ENCODE measurements at regions not wholly inside any gene's neighbourhood (a gene's known extent, or its start where the extent isn't known, plus 50 kb on each side); places are given as distances from the start of the nearest gene placed in this dataset.
"Not testable (repeated sequence)": the region's sequence is repeated elsewhere in the genome, so short reads cannot be mapped to it uniquely, and the experiment has no call there.

DNA sequence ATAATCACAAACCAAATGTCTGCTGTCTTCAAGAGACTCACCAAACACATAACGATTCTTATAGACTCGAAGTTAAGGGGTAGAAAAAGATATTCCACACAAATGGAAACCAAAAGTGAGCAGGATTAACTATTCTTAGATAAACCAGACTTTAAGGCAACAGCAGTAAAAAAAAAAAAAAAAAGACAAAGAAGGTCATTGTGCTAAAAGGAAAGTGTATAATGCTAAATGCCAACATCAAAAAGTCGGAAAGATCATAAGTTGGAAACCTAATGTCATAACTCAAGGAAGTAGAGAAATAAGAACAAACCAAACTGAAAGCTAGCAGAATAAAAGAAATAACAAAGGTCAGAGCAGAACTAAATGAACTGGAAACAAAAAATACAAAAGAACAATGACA lies 714.6 kb downstream of the SEMA5A start:
- TF ChIP-seq, protein P1, sequence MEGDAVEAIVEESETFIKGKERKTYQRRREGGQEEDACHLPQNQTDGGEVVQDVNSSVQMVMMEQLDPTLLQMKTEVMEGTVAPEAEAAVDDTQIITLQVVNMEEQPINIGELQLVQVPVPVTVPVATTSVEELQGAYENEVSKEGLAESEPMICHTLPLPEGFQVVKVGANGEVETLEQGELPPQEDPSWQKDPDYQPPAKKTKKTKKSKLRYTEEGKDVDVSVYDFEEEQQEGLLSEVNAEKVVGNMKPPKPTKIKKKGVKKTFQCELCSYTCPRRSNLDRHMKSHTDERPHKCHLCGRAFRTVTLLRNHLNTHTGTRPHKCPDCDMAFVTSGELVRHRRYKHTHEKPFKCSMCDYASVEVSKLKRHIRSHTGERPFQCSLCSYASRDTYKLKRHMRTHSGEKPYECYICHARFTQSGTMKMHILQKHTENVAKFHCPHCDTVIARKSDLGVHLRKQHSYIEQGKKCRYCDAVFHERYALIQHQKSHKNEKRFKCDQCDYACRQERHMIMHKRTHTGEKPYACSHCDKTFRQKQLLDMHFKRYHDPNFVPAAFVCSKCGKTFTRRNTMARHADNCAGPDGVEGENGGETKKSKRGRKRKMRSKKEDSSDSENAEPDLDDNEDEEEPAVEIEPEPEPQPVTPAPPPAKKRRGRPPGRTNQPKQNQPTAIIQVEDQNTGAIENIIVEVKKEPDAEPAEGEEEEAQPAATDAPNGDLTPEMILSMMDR (IDR thresholded peaks at IDR 0.05; ENCODE audit: poor library complexity): no peak
- no peaks in the 10 kb centered on the region for H4K20me1 ChIP-seq (ENCODE audit: insufficient read depth, poor library complexity, severe bottlenecking)
- H3K4me1 ChIP-seq (ENCODE audit: insufficient read depth): peaks cover 3% of the 10 kb centered on the region
- H3K9me3 ChIP-seq (ENCODE audit: low read depth): no peaks in the 10 kb centered on the region
- H3K36me3 ChIP-seq (replicated peaks; ENCODE audit: insufficient read depth, low read depth): no peaks in the 10 kb centered on the region
- no peaks in the 10 kb centered on the region for H3K79me2 ChIP-seq
- DNase-seq (ENCODE audit: low spot score): no peak
- no peak overlapping the region for H3K27ac ChIP-seq
- H3K9me2 ChIP-seq (replicated peaks; ENCODE audit: insufficient read depth): no peaks in the 10 kb centered on the region
- no peak overlapping the region for H2AFZ ChIP-seq
- no peak overlapping the region for H3K4me3 ChIP-seq
- H3K27me3 ChIP-seq: no peaks in the 10 kb centered on the region
- 83% methylated on average over 3 of the region's 3 CpGs for WGBS (ENCODE audit: low lambda C conversion rate, missing lambda C conversion rate)
- no peak overlapping the region for H3K4me2 ChIP-seq

DNA sequence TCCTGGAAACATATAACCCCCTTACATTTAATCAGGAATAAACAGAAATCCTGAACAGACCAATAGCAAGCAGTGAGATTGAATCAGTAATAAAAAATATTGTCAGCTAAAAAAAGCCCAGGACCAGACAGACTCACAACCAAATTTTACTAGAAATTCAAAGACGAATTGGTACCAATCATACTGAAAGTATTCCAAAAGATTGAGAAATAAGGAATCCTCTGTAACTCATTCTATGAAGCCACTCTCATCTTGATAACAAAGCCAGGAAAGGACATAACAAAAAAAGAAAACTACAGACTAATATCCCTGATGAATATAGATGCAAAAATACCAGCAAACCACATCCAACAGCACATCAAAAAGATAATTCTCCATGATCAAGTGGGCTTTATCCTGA lies 714.0 kb downstream of the SEMA5A start:
- Histone ChIP-seq H3K4me1 (ENCODE audit: insufficient read depth) (no peaks in the 10 kb centered on the region), H3K27me3 (no peaks in the 10 kb centered on the region), H3K9me3 (ENCODE audit: low read depth) (no peaks in the 10 kb centered on the region), H3K27ac (no peak overlapping the region), H4K20me1 (ENCODE audit: insufficient read depth, poor library complexity, severe bottlenecking) (no peaks in the 10 kb centered on the region), H3K36me3 (replicated peaks; ENCODE audit: insufficient read depth, low read depth) (no peaks in the 10 kb centered on the region), H3K9me2 (replicated peaks; ENCODE audit: insufficient read depth) (no peaks in the 10 kb centered on the region), H3K4me2 (no peak overlapping the region), H3K4me3 (no peak overlapping the region), H2AFZ (no peak overlapping the region), H3K79me2 (no peaks in the 10 kb centered on the region)
- no peak for TF ChIP-seq EZH2phosphoT487 (IDR thresholded peaks at IDR 0.05; ENCODE audit: low read depth, severe bottlenecking, unreplicated experiment)
- TF ChIP-seq, protein P1 (IDR thresholded peaks at IDR 0.05; ENCODE audit: poor library complexity): no peak
- TF ChIP-seq EZH2 (IDR thresholded peaks at IDR 0.05; ENCODE audit: borderline replicate concordance): no peak
- no peak for DNase-seq (ENCODE audit: low spot score)
- WGBS (ENCODE audit: low lambda C conversion rate, missing lambda C conversion rate): 86% methylated on average over 1 of the region's 1 CpG

DNA sequence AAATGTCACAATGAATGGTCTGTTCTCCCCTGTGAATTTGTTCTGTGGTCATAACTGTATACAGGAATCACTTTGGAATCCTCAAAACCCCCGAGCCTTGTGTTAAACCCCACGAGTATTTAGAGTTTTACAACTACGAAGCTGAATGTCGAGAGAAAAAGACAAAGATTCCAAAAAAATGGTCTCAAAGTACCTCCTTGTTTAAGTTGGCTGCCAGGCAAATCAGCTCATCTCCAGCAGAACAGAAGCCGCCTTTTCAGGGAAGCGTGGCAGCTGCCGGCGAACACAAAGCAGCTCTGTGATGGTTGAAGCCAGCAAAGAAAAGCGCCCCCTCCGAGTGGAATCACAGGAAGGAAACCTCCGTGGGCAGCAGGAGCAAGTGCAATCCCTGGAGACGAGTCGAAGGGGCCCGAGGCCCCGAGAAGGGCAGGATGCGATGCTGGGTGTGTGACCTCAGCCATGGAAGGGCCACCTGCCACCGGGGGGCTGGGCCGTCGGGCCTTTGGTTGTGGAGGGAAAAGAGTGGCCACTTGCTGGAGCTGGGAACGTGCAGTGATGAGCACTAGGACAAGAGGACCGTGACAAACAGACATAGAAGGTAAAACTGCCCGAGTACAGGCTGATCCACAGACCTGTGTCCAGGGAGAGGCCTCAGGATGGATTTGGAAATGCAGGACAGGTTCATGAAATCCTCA lies 706.4 kb downstream of the SEMA5A start:
- no peak for DNase-seq (ENCODE audit: low spot score)
- Histone ChIP-seq H4K20me1 (ENCODE audit: insufficient read depth, poor library complexity, severe bottlenecking) (no peaks in the 10 kb centered on the region), H3K4me2 (no peak overlapping the region), H3K4me3 (no peak overlapping the region), H3K4me1 (ENCODE audit: insufficient read depth) (peaks cover 8% of the 10 kb centered on the region), H3K9me2 (replicated peaks; ENCODE audit: insufficient read depth) (no peaks in the 10 kb centered on the region), H3K27me3 (no peaks in the 10 kb centered on the region), H3K27ac (no peak overlapping the region), H3K79me2 (no peaks in the 10 kb centered on the region), H2AFZ (no peak overlapping the region), H3K9me3 (ENCODE audit: low read depth) (no peaks in the 10 kb centered on the region), H3K36me3 (replicated peaks; ENCODE audit: insufficient read depth, low read depth) (no peaks in the 10 kb centered on the region)
- TF ChIP-seq EZH2phosphoT487 (IDR thresholded peaks at IDR 0.05; ENCODE audit: low read depth, severe bottlenecking, unreplicated experiment) (no peak), EZH2 (IDR thresholded peaks at IDR 0.05; ENCODE audit: borderline replicate concordance) (no peak)
- TF ChIP-seq, protein P1 (IDR thresholded peaks at IDR 0.05; ENCODE audit: poor library complexity): no peak
- 86% methylated on average over 22 of the region's 22 CpGs for WGBS (ENCODE audit: low lambda C conversion rate, missing lambda C conversion rate)

DNA sequence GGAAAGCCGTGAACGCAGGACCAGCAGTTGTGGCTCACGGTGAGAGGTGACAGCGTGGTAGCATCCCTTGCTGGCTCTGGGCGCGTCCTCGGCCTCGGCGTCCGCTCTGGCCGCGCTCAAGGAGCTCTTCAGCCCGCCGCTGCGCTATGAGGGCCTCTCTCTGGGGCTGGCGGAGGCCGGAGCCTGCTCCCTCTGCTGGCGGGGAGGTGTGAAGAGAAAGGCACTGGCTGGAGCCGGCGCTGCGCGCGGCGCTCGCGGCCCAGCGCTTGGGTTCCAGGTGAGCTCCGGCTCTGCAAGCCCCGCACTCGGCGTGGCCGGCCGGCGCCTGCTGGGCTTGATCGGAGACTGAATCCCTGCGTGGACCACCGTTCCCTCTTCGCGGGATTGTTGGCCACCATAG lies 705.6 kb downstream of the SEMA5A start:
- no peaks in the 10 kb centered on the region for H3K79me2 ChIP-seq
- no peak overlapping the region for H3K27ac ChIP-seq
- DNase-seq (ENCODE audit: low spot score): no peak
- H3K9me3 ChIP-seq (ENCODE audit: low read depth): no peaks in the 10 kb centered on the region
- H3K4me1 ChIP-seq (ENCODE audit: insufficient read depth): peaks cover 9% of the 10 kb centered on the region
- H4K20me1 ChIP-seq (ENCODE audit: insufficient read depth, poor library complexity, severe bottlenecking): no peaks in the 10 kb centered on the region
- no peak overlapping the region for H3K4me2 ChIP-seq
- H2AFZ ChIP-seq: no peak overlapping the region
- H3K9me2 ChIP-seq (replicated peaks; ENCODE audit: insufficient read depth): no peaks in the 10 kb centered on the region
- H3K4me3 ChIP-seq: no peak overlapping the region
- H3K27me3 ChIP-seq: no peaks in the 10 kb centered on the region
- 70% methylated on average over 27 of the region's 39 CpGs for WGBS (ENCODE audit: low lambda C conversion rate, missing lambda C conversion rate)
- H3K36me3 ChIP-seq (replicated peaks; ENCODE audit: insufficient read depth, low read depth): no peaks in the 10 kb centered on the region
- no peak for TF ChIP-seq EZH2phosphoT487 (IDR thresholded peaks at IDR 0.05; ENCODE audit: low read depth, severe bottlenecking, unreplicated experiment)
- TF ChIP-seq EZH2 (IDR thresholded peaks at IDR 0.05; ENCODE audit: borderline replicate concordance): no peak
- TF ChIP-seq, protein P1 (IDR thresholded peaks at IDR 0.05; ENCODE audit: poor library complexity): no peak

DNA sequence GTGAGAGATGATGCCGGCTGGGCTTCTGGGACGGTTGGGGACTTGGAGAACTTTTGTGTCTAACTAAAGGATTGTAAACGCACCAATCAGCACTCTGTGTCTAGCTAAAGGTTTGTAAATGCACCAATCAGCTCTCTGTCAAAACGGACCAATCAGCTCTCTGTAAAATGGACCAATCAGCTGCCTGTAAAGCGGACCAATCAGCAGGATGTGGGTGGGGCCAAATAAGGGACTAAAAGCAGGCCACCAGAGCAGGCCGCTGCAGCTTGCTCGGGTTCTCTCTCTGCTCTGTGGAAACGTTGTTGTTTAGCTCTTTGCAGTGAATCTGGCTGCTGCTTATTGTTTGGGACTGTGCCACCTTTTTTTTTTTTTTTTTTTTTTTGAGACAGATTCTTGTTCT lies 705.1 kb downstream of the SEMA5A start:
- peaks cover 12% of the 10 kb centered on the region for H3K4me1 ChIP-seq (ENCODE audit: insufficient read depth)
- 95% methylated on average over 8 of the region's 8 CpGs for WGBS (ENCODE audit: low lambda C conversion rate, missing lambda C conversion rate)
- DNase-seq (ENCODE audit: low spot score); H3K9me3 ChIP-seq (ENCODE audit: low read depth); H2AFZ ChIP-seq; H4K20me1 ChIP-seq (ENCODE audit: insufficient read depth, poor library complexity, severe bottlenecking); H3K79me2 ChIP-seq; H3K36me3 ChIP-seq (replicated peaks; ENCODE audit: insufficient read depth, low read depth); H3K27me3 ChIP-seq; H3K9me2 ChIP-seq (replicated peaks; ENCODE audit: insufficient read depth); H3K4me3 ChIP-seq; H3K4me2 ChIP-seq; H3K27ac ChIP-seq: not testable (repeated sequence)
